ENCODE measurements at regions not wholly inside any gene's neighbourhood (a gene's known extent, or its start where the extent isn't known, plus 50 kb on each side); places are given as distances from the start of the nearest gene placed in this dataset.

GRCh38 chr19:32294871-32295438 is 50.5 kb upstream of the ZNF507 start:
- DNase-seq (ENCODE audit: low read depth), result no peak
